GM12891 (cell line): ENCODE measurements at regions not wholly inside any gene's neighbourhood (a gene's known extent, or its start where the extent isn't known, plus 50 kb on each side); places are given as distances from the start of the nearest gene placed in this dataset.

Source experiments
- PAX5 ChIP-seq: IDR thresholded peaks from 2 replicates; pipeline ENCODE4 v1.6.1; 2011; ENCODE audit warnings: low read length, moderate library complexity, mild to moderate bottlenecking; ENCODE audit not compliant: insufficient read depth, severe bottlenecking
- POLR2A ChIP-seq: IDR thresholded peaks from 2 replicates; pipeline ENCODE4 v1.6.1; 2011; ENCODE audit warnings: low read depth, low read length, control low read depth
- POLR2AphosphoS5 ChIP-seq: IDR thresholded peaks from 2 replicates; pipeline ENCODE4 v1.6.1; 2011; ENCODE audit warnings: low read depth, low read length, control low read depth
- POU2F2 ChIP-seq: IDR thresholded peaks from 2 replicates; pipeline ENCODE4 v1.6.1; 2011; ENCODE audit warnings: low read depth, mild to moderate bottlenecking, control low read depth, low read length, moderate library complexity
- SPI1 ChIP-seq: IDR thresholded peaks from 2 replicates; pipeline ENCODE4 v1.6.1; 2011; ENCODE audit warnings: low read depth, low read length, control low read depth
- TAF1 ChIP-seq: IDR thresholded peaks from 2 replicates; pipeline ENCODE4 v1.6.1; 2011; ENCODE audit warnings: low read depth, low read length, control low read depth

- TF ChIP-seq POLR2A (no peak), POLR2AphosphoS5 (no peak), TAF1 (no peak), SPI1 (no peak), POU2F2 (no peak), PAX5 (no peak)
Observed at GRCh38 chr1:14308460-14308859, 290.0 kb upstream of the KAZN start.
